ENCODE measurements at regions not wholly inside any gene's neighbourhood (a gene's known extent, or its start where the extent isn't known, plus 50 kb on each side); places are given as distances from the start of the nearest gene placed in this dataset.

GRCh38 chr6:165745492-165745891, 82.5 kb upstream of the PDE10A start:
- no peaks in the 10 kb centered on the region for H3K9me3 ChIP-seq (replicated peaks)

GRCh38 chr6:165744555-165745228, 81.7 kb upstream of the PDE10A start:
- Histone ChIP-seq H3K27me3 (ENCODE audit: low read depth) (no peaks in the 10 kb centered on the region), H3K27ac (replicated peaks) (peak overlapping the region; percentile 3), H3K4me3 (no peak overlapping the region), H3K36me3 (no peaks in the 10 kb centered on the region), H3K4me1 (peaks cover 11% of the 10 kb centered on the region), H3K9me3 (replicated peaks) (no peaks in the 10 kb centered on the region)
- no peak for DNase-seq
- intact Hi-C loops (cut with micrococcal nuclease) = no loop called here
- no peak for TF ChIP-seq CTCF (IDR thresholded peaks at IDR 0.05; ENCODE audit: borderline replicate concordance)

More at GRCh38 chr6:165745492-165745891, 82.5 kb upstream of the PDE10A start:
- TF ChIP-seq CTCF (IDR thresholded peaks at IDR 0.05; ENCODE audit: borderline replicate concordance) = no peak
- no peaks in the 10 kb centered on the region for H3K27me3 ChIP-seq (ENCODE audit: low read depth)
- no peaks in the 10 kb centered on the region for H3K36me3 ChIP-seq
- H3K27ac ChIP-seq (replicated peaks) = no peak overlapping the region
- DNase-seq = no peak
- peaks cover 11% of the 10 kb centered on the region for H3K4me1 ChIP-seq
- intact Hi-C loops (cut with micrococcal nuclease) = no loop called here
- no peak overlapping the region for H3K4me3 ChIP-seq

- DNase-seq = no peak
- TF ChIP-seq CTCF (IDR thresholded peaks at IDR 0.05; ENCODE audit: borderline replicate concordance) = no peak
- Histone ChIP-seq H3K4me1 (peaks cover 11% of the 10 kb centered on the region), H3K9me3 (replicated peaks) (no peaks in the 10 kb centered on the region), H3K4me3 (no peak overlapping the region), H3K27ac (replicated peaks) (no peak overlapping the region), H3K36me3 (no peaks in the 10 kb centered on the region), H3K27me3 (ENCODE audit: low read depth) (no peaks in the 10 kb centered on the region)
- intact Hi-C loops (cut with micrococcal nuclease) = no loop called here
Observed at GRCh38 chr6:165743366-165743898, 80.4 kb upstream of the PDE10A start.

- Histone ChIP-seq H3K4me1 (peaks cover 11% of the 10 kb centered on the region), H3K4me3 (no peak overlapping the region), H3K27me3 (ENCODE audit: low read depth) (no peaks in the 10 kb centered on the region), H3K36me3 (no peaks in the 10 kb centered on the region), H3K9me3 (replicated peaks) (peaks cover 8% of the 10 kb centered on the region), H3K27ac (replicated peaks) (no peak overlapping the region)
- DNase-seq = no peak
- intact Hi-C loops (cut with micrococcal nuclease) = no loop called here
- no peak for TF ChIP-seq CTCF (IDR thresholded peaks at IDR 0.05; ENCODE audit: borderline replicate concordance)
Observed at GRCh38 chr6:165742047-165742446, 79.0 kb upstream of the PDE10A start.

- Histone ChIP-seq H3K4me3 (no peak overlapping the region), H3K27ac (replicated peaks) (no peak overlapping the region), H3K36me3 (no peaks in the 10 kb centered on the region), H3K27me3 (ENCODE audit: low read depth) (no peaks in the 10 kb centered on the region), H3K9me3 (replicated peaks) (peaks cover 8% of the 10 kb centered on the region), H3K4me1 (no peaks in the 10 kb centered on the region)
- intact Hi-C loops (cut with micrococcal nuclease) = no loop called here
- DNase-seq = no peak
- TF ChIP-seq CTCF (IDR thresholded peaks at IDR 0.05; ENCODE audit: borderline replicate concordance) = no peak
Observed at GRCh38 chr6:165737396-165737795, 74.4 kb upstream of the PDE10A start.

Measured in left ventricle myocardium inferior (tissue), 1 donor.